OCI-LY3 (cell line): ENCODE measurements at regions not wholly inside any gene's neighbourhood (a gene's known extent, or its start where the extent isn't known, plus 50 kb on each side); places are given as distances from the start of the nearest gene placed in this dataset.

Experiments
- H2AFZ ChIP-seq: fragments of 200-600, 300-600 bp; shearing (Covaris generic); 2 replicates; pipeline ENCODE4 v1.6.0; 2014; ENCODE audit warnings: antibody characterized with exemption, low read depth, low read length
- H3K27ac ChIP-seq: fragments of 200-600, 300-600 bp; sonication (generic); 2 replicates; pipeline ENCODE4 v1.5.1; 2014; ENCODE audit warnings: mild to moderate bottlenecking, low read length, moderate library complexity, mixed read lengths
- H3K27me3 ChIP-seq: fragments of 200-600, 300-600 bp; sonication (generic); 2 replicates; pipeline ENCODE4 v1.6.1; 2014; ENCODE audit warnings: low read depth, low read length, mixed read lengths
- H3K36me3 ChIP-seq: fragments of 200-600, 300-600 bp; sonication (generic); replicated peaks from 2 replicates; pipeline ENCODE3; 2014; ENCODE audit warnings: low read depth, low read length, mixed read lengths
- H3K4me1 ChIP-seq: fragments of 300-600, 200-600 bp; sonication (generic); 2 replicates; pipeline ENCODE4 v1.6.1; 2014; ENCODE audit warnings: low read length, mixed read lengths
- H3K4me2 ChIP-seq: fragments of 200-600, 300-600 bp; sonication (generic); 2 replicates; pipeline ENCODE4 v1.6.1; 2014; ENCODE audit warnings: low read length, mixed read lengths
- H3K4me3 ChIP-seq: fragments of 300-600, 200-600 bp; sonication (generic); 2 replicates; pipeline ENCODE4 v1.5.1; 2014; ENCODE audit warnings: antibody characterized with exemption, mild to moderate bottlenecking, low read length, moderate library complexity
- H3K79me2 ChIP-seq: fragments of 300-600, 200-600 bp; shearing (Covaris generic); 2 replicates; pipeline ENCODE4 v1.6.1; 2014; ENCODE audit warnings: mild to moderate bottlenecking, low read length, mixed read lengths
- H3K9ac ChIP-seq: fragments of 300-600, 200-600 bp; shearing (Covaris generic); 2 replicates; pipeline ENCODE4 v1.6.0; 2014; ENCODE audit warnings: mild to moderate bottlenecking, low read length, moderate library complexity
- H3K9me3 ChIP-seq: fragments of 200-600, 300-600 bp; shearing (Covaris generic); 2 replicates; pipeline ENCODE4 v1.6.1; 2014; ENCODE audit warnings: low read length, mixed read lengths; ENCODE audit not compliant: insufficient read depth
- H4K20me1 ChIP-seq: fragments of 200-600, 300-600 bp; sonication (generic); 2 replicates; pipeline ENCODE4 v1.6.1; 2016; ENCODE audit warnings: low read length, mixed read lengths; ENCODE audit not compliant: insufficient read depth
- CTCF ChIP-seq: fragments of 200-600, 300-600 bp; sonication (generic); IDR thresholded peaks from 2 replicates; pipeline ENCODE4 v1.5.1; 2014; ENCODE audit warnings: antibody characterized with exemption, low read length, low read depth
- EZH2phosphoT487 ChIP-seq: fragments of 200-600 bp; shearing (Covaris generic); IDR thresholded peaks from 2 replicates; pipeline ENCODE4 v1.6.1; 2018; ENCODE audit warnings: antibody characterized with exemption, mixed run types, low read depth

- Histone ChIP-seq H2AFZ (no peak overlapping the region), H3K9me3 (no peaks in the 10 kb centered on the region), H3K27ac (no peak overlapping the region), H3K4me1 (no peaks in the 10 kb centered on the region), H3K27me3 (no peaks in the 10 kb centered on the region), H3K36me3 (no peaks in the 10 kb centered on the region), H3K4me3 (no peak overlapping the region), H4K20me1 (no peaks in the 10 kb centered on the region), H3K79me2 (no peaks in the 10 kb centered on the region), H3K9ac (no peak overlapping the region), H3K4me2 (no peak overlapping the region)
- no peak for TF ChIP-seq EZH2phosphoT487
- TF ChIP-seq CTCF, result no peak
Observed at GRCh38 chr1:14245954-14246353, 352.5 kb upstream of the KAZN start.

- H3K9ac ChIP-seq, result no peak overlapping the region
Observed at GRCh38 chr1:14246471-14246870, 352.0 kb upstream of the KAZN start.

GRCh38 chr1:14247666-14248065, 350.8 kb upstream of the KAZN start:
- Histone ChIP-seq H4K20me1 (no peaks in the 10 kb centered on the region), H3K4me3 (no peak overlapping the region), H3K27ac (no peak overlapping the region), H3K9me3 (no peaks in the 10 kb centered on the region), H3K36me3 (no peaks in the 10 kb centered on the region), H3K4me2 (no peak overlapping the region), H3K27me3 (no peaks in the 10 kb centered on the region), H3K9ac (no peak overlapping the region), H3K4me1 (no peaks in the 10 kb centered on the region), H2AFZ (no peak overlapping the region), H3K79me2 (no peaks in the 10 kb centered on the region)
- no peak for TF ChIP-seq EZH2phosphoT487
- TF ChIP-seq CTCF, result no peak

More at GRCh38 chr1:14246471-14246870, 352.0 kb upstream of the KAZN start:
- no peaks in the 10 kb centered on the region for H3K9me3 ChIP-seq
- H3K4me1 ChIP-seq, result no peaks in the 10 kb centered on the region
- H3K4me2 ChIP-seq, result no peak overlapping the region
- H3K36me3 ChIP-seq, result no peaks in the 10 kb centered on the region
- no peaks in the 10 kb centered on the region for H3K79me2 ChIP-seq
- TF ChIP-seq CTCF (no peak), EZH2phosphoT487 (no peak)
- H3K27ac ChIP-seq, result no peak overlapping the region
- no peaks in the 10 kb centered on the region for H3K27me3 ChIP-seq
- no peak overlapping the region for H2AFZ ChIP-seq
- no peak overlapping the region for H3K4me3 ChIP-seq
- H4K20me1 ChIP-seq, result no peaks in the 10 kb centered on the region

GRCh38 chr1:14251871-14252270, 346.6 kb upstream of the KAZN start:
- H3K4me2 ChIP-seq, result no peak overlapping the region
- TF ChIP-seq EZH2phosphoT487 (no peak), CTCF (no peak)
- H2AFZ ChIP-seq, result no peak overlapping the region

More at GRCh38 chr1:14251871-14252270, 346.6 kb upstream of the KAZN start:
- Histone ChIP-seq H3K4me3 (no peak overlapping the region), H4K20me1 (no peaks in the 10 kb centered on the region), H3K27ac (no peak overlapping the region), H3K79me2 (no peaks in the 10 kb centered on the region), H3K9ac (no peak overlapping the region), H3K9me3 (no peaks in the 10 kb centered on the region), H3K27me3 (no peaks in the 10 kb centered on the region), H3K4me1 (peaks cover 2% of the 10 kb centered on the region; the same call in 1 of the 2 replicates), H3K36me3 (no peaks in the 10 kb centered on the region)
